ENCODE measurements at regions not wholly inside any gene's neighbourhood (a gene's known extent, or its start where the extent isn't known, plus 50 kb on each side); places are given as distances from the start of the nearest gene placed in this dataset.

DNA sequence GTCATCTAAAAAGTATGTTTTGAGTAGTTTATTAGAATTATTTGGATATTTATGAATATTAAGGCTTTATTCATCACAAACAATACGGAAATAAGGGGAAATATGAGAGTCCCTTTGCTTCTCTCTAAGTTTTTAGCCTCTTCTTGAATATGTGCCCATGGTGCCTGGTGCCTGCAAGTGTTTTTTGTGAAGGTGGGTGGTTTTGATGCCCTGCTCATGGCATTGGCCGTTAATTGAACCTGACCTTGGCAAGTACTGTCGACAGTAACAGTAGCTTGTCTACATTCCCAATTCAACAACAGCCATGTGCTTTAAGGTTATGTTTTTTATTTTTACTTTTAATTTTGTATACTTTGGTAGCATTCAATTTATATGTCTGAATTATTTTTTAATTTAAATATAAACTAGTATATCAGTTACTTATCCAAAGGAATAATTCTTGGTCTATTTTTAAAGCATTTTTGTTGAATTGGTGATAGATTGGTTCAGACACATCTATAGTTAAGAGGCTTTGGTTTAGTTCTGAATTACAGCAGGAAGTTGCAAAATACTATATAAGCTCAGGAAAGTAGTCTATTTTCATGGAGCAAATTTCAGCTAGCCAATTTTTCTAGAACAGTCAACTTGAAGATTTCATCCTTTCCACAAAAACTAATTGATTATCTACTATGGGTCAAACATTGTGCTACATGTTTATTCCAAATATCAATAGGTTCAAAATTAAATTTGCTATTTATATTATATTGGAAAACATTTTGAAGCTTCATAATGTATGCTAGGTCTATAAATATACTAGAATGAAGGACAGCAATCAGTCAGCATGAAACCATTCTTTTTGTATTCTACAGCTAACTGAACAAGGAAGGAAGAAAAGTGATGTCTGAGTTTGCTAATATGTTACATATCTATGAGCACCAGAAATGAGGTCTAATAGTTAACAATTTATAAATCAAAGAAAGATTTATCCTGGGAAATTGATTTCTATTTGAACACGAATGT is 184.4 kb downstream of the MRPL39 start:
- DNase-seq (ENCODE audit: low spot score) = no peak

DNA sequence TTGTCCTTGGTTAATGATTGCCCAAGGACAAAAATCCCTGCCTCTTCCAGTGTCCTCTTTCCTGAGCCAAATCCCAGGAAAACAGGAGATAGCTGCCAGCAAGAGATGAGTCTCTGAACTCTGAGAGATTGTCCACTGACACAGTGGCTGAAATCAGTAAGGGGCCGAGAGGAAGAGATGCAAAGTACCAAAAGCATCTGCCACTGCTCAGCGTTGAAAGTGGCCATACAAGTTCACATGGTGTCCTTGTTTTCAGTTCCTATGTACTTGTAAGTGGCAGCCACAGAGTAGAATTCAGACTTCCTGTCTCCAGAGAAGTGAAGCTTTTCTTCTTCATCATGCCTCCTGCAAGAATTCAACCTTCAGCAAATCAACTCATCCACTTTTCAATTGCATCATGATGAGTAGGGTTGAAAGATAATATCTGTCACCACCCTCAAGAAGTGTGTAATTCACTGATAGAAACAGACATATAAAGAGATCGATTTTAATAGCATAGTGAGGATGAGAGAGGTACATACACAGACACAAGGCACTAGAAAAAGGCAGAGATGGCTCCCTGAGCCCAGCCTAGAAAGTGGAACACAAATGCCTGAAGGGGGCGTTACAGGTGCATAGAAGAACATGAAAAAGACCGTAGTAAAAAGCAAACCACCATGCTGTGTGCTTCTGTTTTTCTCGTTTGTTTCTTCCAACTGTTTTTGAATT is 185.8 kb downstream of the MRPL39 start:
- DNase-seq (ENCODE audit: low spot score) = no peak

DNA sequence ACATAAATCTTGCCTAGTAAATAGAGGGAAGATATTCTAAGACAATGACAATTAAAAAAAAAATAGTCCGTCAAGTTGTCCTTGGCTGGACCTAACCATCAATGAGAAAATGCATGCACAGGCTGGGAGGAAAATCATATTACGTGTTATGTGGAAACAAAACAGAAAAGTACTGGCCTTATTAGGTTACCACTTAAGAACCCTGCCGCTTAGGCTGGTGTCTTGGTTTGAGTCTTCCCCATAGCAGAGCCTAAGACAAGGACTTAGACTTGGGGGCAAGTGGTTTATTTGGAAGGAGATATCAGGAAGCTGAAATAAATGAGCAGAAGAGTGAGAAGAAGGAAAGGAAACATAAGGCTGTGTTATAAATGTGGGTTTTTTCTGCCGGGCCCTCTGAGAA is 186.4 kb downstream of the MRPL39 start:
- DNase-seq (ENCODE audit: low spot score) = no peak

DNA sequence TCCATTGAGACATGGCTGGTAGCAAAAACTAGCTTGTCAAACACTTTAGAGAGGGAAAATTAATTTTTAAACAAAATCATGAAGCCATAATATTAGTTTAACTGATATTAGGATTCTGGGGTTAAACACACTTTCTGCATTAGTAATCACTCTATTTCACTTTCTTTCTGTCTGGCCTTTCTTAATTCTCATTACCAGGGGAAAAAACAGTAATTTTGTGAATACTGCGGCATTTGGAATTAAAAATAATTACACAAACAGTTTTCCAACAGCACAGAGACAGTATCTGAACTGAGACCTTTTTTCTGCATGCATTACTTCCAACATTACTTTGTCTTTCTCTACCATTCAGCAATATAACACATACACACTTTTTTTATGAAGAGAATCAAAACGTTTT is 190.6 kb downstream of the MRPL39 start:
- DNase-seq (ENCODE audit: low spot score) = no peak

GRCh38 chr21:25412100-25412499 is 195.2 kb downstream of the MRPL39 start:
- no peak for DNase-seq (ENCODE audit: low spot score)

DNA sequence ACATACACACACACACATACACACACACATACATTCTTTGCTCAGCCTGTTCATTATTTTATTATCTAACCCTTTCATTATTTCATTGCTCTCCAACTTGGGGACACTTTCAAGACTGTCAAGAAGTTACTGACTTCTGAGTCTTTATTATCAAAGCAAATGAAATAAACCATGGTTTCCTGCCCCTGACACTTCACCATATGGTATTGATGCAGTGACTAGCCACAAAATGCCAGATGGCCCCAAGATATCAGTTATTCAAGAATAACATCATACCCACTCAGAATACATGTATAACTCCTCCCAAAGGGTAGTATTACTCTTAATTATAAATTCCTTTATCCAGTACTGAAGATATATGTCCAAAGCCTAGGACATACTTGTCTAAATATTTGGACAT is 197.3 kb downstream of the MRPL39 start:
- DNase-seq (ENCODE audit: low spot score) = no peak

DNA sequence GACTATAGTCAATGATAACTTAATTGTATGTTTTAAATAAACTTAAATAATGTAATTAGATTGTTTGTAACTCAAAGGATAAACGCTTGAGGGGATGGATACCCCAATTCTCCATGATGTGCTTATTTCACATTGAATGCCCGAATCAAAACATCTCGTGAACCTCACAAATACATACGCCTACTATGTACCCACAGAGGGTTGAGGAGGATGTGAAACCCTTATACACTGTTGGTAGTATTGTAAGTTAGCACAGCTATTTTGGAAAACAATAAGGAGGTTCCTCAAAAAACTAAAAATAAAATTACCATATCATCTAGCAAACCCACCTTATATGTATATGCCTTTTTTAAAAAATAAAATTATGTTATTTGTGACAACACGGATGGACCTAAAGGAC is 198.6 kb downstream of the MRPL39 start:
- no peak for DNase-seq (ENCODE audit: low spot score)

DNA sequence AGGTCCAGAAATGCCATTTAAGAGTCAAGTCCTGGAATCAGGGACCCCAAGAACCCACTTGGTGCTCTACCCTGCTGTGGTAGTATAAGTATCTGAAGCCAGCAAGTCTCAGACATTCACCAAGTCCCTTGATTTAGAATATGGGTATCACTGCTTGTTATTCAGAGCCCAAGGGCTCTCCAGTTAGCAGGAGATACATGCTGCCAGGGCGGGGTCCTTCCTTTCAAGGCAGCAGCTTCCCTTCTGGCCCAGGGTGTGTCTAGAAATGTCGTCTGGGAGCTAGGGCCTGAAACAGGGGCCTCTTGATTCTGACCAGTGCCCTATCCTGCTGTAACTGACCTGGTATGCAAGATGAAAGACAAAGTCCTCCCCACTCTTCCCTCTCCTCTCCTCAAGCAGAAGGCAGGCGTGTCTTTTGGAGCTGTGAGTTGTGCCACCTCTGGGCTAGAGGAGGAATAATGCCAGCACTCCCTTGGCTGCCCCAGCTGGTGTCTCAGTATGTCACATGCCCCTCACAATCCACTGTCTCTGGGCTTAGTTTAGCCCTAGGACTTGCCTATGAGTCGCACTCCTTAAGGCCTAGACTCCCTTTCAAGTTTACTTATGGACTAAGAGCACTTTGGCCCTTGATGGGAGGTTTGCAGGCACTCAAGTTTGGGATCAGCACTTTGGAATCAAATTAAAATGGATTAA is 200.2 kb downstream of the MRPL39 start:
- no peak for DNase-seq (ENCODE audit: low spot score)

DNA sequence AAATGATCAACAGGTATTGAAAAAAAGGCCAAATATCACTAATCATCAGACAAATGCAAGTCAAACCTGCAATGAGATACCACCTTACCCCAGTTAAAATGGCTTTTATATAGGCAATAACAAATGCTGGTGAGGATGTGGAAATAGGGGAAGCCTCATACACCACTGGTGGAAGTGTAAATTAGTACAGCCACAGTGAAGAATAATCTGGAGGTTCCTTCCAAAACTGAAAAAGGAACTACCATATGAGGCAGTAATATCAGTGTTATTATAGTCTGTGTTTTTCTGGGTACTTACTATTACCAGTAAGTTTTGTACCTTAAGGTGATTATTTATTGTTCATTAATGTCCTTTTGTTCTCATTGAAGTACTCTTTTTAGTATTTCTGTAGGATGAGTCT is 201.3 kb downstream of the MRPL39 start:
- DNase-seq (ENCODE audit: low spot score) = no peak

DNA sequence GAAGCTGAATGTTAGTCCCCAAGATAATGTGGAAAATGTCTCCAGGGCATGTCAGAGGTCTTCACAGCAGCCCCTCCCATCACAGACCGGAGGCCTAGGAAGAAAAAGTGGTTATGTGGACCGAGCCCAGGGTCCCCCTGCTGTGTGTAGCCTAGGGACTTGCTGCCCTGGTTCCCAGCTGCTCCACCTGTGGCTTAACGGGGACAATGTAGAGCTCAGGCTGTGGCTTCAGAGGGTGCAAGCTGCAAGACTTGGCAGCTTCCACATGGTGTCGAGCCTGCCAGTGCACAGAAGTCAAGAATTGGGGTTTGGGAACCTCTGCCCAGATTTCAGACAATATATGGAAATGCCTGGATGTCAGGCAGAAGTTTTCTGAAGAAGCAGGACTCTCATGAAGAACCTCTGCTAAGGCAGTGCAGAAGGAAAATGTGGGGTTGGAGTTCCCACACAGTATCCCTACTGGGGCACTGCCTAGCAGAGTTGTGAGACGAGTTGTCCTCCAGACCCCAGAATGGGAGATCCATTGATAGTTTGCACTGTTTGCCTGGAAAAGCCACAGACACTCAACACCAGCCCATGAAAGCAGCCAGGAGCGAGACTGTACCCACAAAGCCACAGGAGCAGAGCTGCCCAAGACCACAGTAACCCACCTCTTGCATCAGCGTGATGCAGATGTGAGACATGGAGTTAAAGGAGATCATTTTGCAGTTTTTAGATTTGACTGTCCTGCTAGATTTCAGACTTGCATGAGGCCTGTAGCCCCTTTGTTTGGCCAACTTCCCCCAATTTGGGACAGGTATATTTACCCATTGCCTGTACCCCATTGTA is 204.9 kb downstream of the MRPL39 start:
- DNase-seq (ENCODE audit: low spot score) = no peak

DNA sequence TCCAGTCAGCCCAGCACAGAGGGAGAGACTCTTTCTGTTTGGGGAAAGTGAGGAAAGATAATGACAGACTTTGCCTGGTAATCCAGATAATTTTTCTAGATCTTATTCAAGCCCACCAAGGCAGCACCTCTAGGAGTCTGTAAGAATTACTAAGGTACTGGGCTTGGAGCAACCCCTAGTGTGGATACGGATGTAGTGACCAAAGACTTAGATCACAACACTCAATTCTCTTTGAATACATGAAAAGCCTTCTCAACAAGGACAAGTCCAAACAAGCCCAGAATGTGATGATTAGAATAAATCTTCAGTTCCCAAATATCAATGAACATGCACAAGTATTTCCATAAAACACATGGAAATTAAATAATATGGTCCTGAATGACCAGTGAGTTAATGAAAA is 206.9 kb downstream of the MRPL39 start:
- DNase-seq (ENCODE audit: low spot score) = no peak

- no peak for DNase-seq (ENCODE audit: low spot score)
Observed at GRCh38 chr21:25398630-25399029, 208.7 kb downstream of the MRPL39 start.

DNA sequence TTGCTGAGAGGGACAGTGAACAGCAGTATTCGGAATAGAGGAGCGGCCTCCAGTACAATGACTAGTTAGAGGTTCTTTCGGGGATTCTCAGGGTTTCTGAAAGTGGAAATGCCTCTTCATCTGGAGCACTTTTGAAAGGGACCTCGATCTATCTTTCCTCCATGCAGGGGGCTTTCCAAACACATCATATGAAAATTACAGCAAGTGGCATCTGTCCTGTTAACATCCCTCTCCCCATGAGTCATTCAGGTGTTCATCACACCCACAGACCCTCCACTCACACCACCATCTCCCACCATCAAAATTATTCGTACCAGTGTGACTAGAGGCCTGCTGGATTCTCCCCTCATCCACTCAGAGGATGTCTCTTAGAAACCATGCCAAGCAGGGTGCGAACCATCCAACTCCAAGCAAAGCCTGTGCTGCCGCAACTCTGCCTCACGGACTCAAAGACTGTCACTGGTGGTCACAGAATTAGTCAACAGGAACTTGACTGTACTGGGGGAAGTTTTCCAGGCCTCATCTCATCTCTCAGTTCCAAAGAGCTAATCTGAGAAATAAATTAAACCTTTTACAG is 211.1 kb downstream of the MRPL39 start:
- no peak for DNase-seq (ENCODE audit: low spot score)

- no peak for DNase-seq (ENCODE audit: low spot score)
Observed at GRCh38 chr21:25391777-25392176, 215.5 kb downstream of the MRPL39 start.

DNA sequence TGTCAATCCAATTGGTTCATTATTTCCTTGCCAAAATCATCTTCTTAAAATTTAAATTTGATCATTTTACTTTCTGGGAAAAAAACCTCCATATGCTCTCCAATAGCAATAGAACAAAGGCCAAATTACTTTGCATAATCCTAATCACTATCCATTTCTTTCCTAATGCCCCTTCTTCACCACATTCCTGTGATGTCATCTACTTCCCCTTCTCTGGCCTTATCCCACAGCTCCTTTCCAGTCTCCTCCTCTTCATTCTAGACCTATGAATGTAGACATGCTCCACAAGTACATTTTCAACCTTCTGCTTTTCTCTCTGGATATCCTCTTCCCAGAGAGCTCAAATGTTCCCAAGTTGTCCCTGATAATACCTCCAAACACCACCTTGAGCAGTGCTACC is 216.6 kb downstream of the MRPL39 start:
- DNase-seq (ENCODE audit: low spot score) = no peak

DNA sequence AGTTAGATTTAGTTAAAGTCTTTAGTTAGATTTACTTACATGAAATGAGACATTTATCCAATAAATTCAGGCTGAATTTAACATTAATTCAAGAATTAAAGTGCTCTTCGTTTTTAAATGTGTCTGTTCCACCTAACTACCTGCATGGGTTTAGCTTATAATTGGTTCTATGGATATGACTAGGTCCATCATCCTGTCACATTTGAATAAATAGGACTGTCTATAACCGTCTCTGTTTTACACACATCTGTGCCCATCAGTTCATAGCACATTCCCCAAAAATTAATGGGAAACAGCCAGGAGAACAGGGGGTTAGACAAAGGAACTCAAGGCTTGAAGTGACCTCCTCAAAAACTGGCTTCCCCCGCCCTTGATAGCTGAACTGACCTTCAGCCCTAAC is 219.6 kb downstream of the MRPL39 start:
- no peak for DNase-seq (ENCODE audit: low spot score)

DNA sequence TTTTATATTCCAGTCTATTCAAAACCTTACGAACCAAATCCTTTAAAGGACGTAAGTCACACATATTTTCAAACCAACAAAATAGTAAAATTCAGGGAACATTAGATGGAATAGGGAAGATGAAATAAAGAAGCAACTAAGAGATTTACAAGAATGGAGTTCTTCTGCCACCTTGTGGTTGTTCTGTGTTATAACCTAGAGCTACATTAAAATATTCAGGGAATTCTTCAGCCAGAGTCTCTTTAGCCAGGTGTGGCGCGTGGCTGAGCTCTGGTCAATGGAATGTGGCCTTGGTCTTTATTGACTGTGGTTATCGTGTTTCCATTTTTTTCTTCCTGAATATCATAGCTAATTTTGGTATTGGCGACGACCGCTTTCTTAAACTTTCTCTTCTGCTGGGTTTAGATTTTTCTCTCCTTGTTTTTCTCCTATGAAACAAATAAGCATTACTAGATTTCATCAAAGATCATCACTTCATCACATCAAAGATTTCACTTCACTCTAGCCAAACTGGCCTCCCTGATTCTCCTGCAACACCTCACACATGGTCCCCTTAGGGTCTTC is 221.3 kb downstream of the MRPL39 start:
- peak; percentile 34 for DNase-seq (ENCODE audit: low spot score)

DNA sequence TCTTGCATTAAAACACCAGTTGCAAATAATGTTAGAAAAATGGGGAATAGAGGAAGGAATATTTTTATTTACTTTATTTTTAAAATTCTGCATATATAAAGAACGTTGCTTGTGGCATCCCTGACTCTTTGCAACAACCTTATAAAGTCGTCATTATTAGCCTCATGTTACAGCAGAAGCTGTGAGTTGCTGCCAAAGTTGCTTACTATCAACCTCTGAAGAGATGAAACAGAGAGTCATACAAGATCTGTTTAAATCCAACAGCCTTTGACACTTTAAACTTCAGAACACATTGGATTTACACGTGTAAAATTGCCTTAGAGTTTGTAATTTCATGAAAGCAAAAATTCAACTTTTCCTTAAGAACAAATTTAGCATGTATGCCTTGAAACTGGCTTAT is 221.9 kb downstream of the MRPL39 start:
- no peak for DNase-seq (ENCODE audit: low spot score)

GRCh38 chr21:25384782-25385181 is 222.5 kb downstream of the MRPL39 start:
- DNase-seq (ENCODE audit: low spot score) = no peak

DNA sequence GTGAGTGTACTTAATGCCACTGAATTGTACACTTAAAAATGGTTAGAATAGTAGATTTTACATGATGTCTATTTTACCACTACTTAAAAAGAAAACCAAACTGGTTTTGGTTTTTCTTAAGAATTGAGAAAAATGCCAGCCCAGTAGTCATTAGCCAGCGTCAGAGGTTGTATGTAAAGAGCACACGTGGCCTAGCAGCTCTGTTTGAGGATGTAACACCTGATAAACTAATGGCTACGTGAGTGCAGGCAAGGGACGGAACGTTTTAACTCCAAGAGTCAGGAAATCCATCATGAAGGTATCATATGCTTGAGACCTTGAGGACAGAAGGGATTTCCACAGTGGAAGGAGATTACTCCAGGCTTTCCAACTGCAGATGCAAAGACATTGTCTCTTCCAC is 223.7 kb downstream of the MRPL39 start:
- no peak for DNase-seq (ENCODE audit: low spot score)

GRCh38 chr21:25381936-25382452 is 225.3 kb downstream of the MRPL39 start:
- DNase-seq (ENCODE audit: low spot score) = no peak
